ENCODE measurements at regions not wholly inside any gene's neighbourhood (a gene's known extent, or its start where the extent isn't known, plus 50 kb on each side); places are given as distances from the start of the nearest gene placed in this dataset.
"Not testable (repeated sequence)": the region's sequence is repeated elsewhere in the genome, so short reads cannot be mapped to it uniquely, and the experiment has no call there.

DNA sequence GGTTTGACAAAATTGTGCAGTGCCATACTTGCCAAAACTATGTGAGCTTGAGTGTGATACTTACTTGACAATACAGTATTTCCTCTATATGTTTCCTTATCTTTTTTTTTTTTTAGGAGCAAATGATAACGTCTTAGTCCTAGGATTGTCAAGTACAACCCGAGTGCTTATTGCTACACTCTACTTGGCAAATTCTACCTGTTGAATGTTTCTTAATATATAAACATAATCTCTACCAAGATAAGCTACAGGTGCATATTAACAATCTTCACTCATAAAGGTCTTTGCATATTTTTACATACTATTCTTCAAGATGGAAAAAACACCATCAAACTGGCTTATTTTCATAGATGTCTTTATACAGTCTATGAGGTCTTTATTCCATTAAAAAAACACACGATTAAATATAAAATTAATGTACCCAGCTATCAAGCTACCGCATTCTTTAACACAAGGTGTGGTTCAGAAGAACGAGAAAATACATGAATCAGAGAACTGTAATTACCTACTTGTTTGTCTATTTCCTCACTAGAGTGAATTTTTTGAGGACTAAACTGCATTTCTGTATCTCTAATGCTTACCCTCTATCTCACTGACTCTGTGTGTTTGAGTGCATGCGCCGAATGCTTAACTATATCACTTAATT, 76.1 kb upstream of the PDSS1 start:
- peak; percentile 11 for FAIRE-seq

DNA sequence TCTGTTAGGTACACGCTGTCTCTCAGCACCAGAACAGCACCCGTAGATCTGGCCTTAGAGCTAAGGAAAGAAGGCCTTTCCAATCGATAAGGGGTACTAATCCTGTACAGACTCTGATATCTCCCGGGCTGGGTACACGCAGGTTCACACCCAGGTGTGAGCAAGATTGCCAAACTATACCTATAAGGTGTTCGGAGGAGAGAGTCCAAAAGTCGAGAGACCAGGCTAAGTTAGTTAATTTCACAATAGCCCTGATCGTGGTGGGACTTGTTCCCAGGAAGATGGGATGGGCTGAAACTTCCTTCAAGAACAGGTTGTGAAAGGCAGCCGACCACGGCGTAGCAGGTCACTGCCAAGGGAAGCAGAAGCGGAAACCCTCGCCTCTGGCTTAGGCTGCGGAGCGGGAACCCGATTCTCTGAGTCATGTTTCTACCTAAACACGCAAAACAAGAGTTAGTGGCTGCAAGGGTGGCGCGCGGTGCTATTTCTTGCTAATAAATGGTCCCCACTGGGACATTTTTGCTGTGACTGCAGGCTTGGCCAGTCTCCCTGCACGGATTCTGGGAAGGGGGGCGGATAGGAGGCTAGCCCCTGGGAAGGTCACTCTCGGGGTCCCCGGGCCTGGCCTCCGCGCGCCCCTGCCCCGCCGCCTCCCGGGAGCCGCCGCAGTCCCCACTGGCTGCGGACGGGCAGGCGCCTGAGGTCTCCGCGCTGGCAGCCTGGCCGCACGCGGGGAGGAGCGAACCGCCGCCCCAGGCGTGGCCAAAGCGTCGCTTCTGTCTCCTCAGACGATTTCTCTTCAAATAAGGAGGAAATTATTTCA, 75.4 kb upstream of the PDSS1 start:
- no peak for FAIRE-seq

DNA sequence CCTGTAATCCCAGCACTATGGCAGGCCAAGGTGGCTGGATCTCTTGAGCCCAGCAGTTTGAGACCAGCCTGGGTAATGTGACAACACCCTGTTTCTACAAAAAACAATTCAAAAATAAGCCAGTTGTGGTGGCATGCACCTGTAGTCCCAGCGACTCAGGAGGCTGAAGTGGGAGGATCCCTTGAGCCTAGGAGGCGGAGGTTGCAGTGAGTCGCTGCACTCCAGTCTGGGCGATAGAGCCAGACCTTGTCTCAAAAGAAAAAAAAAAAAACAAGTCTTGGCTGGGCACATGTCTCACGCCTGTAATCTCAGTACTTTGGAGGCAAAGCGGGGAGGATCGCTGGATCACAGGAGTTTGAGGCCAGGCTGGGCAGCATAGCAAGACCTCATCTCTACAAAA, 74.6 kb upstream of the PDSS1 start:
- FAIRE-seq = no peak

DNA sequence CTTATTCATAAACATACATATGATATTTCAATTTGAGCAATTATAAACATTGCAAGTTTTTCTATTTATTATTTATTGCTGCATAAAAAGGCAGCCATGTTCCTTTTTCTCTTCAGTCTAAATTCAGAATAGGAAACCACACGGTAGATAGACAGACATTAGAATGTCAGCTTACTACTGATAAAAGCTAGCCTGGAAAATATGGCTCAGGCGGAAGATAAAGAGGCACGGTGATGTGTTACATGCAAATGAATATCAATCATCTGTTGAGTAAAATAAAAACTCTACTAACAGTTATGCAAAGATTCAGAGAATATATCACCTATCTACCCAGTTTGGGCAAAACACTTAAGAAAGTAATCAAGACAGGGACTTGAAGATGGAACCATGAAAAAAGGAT, 73.5 kb upstream of the PDSS1 start:
- FAIRE-seq = no peak

DNA sequence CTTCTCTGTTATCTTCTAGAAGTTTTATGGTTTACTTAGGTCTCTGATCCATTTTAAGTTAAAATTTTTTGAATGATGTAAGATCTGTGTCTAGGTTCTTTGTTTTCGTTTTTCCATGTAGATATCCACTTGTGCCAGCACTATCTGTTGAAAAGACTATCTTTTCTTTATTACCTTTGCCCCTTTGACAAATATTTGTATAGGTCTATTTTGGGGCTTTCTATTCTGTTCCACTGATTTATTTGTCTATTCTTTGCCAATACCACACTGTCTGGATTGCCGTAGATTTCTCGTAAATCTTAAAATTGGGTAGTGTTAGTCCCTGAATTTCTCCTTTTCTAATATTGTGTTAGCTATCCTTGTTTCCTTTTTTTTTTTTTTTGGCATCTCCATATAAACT, 71.4 kb upstream of the PDSS1 start:
- FAIRE-seq = no peak

DNA sequence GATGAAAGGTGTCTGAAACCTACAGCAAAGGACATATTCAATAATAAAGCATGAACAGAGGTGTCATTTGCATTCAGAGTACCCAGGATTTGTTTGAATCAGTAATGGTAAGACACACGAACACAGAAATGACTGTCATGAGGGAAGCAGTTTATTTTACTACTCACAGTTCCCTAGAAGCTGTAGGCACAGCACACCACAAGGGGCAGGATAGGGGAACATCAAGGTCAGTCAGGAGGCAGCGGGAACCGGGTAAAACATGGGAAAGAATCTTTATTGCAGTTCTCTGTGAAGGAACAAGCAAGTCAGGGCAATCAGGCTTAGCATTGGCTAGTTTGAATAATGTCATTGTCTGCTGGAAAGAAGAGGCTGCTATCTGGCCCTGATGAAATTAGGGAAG, 70.2 kb upstream of the PDSS1 start:
- FAIRE-seq = no peak

DNA sequence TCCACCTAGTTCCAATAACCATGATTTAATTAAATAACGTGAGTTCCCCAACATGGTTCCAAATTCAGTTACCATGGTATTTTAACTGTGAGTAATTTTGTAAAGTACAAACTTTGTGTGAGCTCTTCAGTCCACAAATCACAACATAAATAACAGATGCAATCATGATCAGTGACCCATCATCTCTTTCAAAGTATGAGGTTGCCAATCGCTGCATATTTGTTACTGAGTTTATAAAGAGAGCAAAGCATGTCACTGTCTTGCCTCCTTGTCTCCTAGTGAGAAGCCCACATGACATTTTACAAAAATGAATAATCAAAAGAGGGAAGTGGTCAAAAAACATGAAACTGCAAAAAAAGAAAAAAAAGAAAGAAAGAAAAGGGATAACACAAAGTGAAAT, 69.1 kb upstream of the PDSS1 start:
- FAIRE-seq = no peak

DNA sequence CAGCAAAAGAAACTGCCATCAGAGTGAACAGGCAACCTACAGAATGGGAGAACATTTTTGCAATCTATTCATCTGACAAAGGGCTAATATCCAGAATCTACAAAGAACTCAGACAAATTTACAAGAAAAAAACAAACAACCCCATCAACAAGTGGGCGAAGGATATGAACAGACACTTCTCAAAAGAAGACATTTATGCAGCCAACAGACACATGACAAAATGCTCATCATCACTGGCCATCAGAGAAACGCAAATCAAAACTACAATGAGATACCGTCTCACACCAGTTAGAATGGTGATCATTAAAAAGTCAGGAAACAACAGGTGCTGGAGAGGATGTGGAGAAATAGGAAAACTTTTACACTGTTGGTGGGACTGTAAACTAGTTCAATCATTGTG, 65.3 kb upstream of the PDSS1 start:
- FAIRE-seq = not testable (repeated sequence)

DNA sequence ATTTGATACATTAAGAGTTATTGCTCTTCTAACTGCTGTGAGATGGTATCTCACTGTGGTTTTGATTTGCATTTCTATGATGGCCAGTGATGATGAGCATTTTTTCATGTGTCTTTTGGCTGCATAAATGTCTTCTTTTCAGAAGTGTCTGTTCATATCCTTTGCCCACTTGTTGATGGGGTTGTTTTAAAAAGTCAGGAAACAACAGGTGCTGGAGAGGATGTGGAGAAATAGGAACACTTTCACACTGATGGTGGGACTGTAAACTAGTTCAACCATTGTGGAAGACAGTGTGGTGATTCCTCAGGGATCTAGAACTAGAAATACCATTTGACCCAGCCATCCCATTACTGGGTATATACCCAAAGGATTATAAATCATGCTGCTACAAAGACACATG, 63.4 kb upstream of the PDSS1 start:
- FAIRE-seq = not testable (repeated sequence)

DNA sequence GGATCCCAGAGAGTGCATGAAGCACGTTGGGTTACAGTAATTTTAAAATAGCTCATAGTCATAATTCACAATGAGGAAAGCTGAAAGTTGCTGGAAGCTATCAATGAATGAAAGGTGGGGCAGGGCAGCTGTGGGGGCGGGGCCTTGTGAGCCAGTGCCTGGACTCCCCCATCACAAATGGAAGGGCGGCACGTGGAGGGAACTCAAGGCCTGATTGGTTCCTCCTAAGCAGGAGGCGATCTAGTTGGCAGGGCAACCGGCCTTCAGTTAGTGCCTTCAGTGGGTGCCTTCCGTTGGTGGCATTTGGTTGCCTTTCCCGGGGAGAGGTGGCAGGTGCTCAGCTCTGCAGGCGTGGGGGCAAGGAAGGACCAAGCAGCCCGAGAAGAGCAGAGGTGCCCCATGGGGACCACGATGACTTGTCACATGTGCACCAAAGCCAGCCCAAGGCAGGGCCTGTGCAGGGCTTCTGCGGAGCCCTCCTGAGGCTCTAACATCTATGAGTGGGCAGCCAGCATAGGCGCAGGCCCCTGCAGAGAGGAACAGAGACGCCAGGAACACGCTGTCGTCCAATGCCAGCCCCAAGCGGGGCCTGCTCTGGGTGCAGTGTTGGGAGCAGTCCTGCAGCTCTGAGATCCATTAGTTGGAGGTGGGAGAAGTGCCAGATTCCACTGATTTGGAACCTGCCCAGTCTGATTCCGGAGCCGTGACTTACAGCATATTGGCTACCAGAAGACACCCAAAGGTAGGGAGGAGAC, 59.8 kb upstream of the PDSS1 start:
- FAIRE-seq = no peak

DNA sequence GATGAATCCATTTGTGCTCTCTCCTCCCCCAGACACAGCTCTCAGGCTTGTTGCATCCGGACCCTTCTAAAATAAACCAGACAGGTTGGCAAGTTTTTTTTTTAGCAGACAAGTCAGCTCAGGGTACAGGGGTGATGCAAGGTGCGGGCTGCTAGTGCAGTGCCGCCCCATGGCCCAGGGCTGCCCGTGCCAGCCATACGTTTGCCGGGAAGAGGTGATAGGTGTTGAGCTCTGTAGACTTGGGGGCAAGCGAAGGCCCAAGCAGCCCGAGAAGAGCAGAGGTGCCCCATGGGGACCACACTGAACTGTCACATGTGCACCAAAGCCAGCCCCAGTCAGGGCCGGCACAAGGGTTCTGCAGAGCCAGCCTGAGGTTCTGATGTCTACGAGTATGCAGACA, 57.1 kb upstream of the PDSS1 start:
- no peak for FAIRE-seq

DNA sequence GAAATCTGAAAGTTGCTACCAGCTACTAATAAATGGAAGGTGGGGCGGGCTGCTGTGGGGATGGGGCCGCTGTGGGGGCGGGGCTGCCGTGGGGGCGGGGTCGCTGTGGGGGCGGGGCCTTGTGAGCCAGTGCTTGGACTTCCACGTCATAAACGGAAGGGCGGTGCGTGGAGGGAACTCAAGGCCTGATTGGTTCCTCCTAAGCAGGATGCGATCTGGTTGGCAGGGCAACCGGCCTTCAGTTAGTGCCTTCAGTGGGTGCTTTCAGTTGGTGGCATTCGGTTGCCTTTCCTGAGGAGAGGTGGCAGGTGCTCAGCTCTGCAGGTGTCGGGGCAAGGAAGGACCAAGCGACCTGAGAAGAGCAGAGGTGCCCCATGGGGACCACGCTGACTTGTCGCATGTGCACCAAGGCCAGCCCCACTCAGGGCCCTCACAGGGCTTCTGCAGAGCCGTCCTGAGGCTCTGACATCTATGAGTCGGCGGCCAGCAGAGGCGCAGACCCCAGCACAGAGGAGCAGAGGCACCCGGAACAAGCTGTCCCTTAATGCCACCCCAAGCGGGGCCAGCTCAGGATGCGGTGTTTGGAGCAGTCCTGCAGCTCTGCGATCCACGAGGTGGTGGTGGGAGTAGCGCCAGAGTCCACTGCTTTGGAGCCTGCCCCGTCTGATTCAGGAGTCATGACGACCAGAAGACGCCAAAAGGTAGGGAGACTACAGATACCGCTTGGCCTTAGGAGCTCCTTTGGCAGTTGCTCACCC, 54.4 kb upstream of the PDSS1 start:
- FAIRE-seq = no peak

DNA sequence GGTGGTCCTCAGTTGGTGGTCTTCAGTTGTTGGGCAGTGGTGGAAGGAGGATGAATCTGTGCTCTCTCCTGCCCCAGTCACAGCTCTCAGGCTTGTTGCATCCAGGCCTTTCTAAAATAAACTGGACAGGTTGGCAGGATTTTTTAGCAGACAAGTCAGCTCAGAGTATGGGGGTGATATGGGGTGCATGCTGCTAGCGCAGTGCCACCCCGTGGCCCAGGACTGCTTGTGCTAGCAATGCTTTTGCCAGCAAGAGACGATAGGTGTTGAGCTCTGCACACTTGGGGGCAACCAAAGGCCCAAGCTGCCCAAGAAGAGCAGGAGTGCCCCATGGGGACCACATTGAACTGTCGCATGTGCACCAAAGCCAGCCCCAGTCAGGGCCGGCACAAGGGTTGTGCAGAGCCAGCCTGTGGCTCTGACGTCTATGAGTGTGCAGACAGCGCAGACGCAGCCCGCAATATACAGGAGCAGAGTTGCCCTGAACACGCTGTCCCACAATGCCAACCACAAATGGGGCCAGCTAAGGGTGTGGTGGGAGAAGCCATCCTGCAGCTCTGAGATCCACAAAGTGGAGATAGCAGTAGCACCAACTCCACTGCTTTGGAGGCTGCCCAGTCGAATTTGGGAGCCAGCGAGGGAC, 49.8 kb upstream of the PDSS1 start:
- FAIRE-seq = no peak

All from G401.6 (cell line).